Choroid plexus epithelial cell (primary cell): ENCODE measurements at regions not wholly inside any gene's neighbourhood (a gene's known extent, or its start where the extent isn't known, plus 50 kb on each side); places are given as distances from the start of the nearest gene placed in this dataset.

Source experiments
- DNase-seq: peaks from one replicate; pipeline ENCODE4 v3.0.0-alpha.2; 2010; ENCODE audit warnings: low read depth
- H3K4me3 ChIP-seq: 2 replicates; pipeline ENCODE4 v1.5.1; 2011; ENCODE audit warnings: low read depth, mild to moderate bottlenecking, control low read depth, low read length, moderate library complexity
- CTCF ChIP-seq: conservative IDR thresholded peaks from 2 replicates; pipeline ENCODE4 v1.5.1; 2011; ENCODE audit warnings: low read depth, mild to moderate bottlenecking, control low read depth, inconsistent platforms, low read length, moderate library complexity

GRCh38 chr3:30963223-30963722 is 68.8 kb upstream of the GADL1 start:
- no peak for DNase-seq
- no peak for TF ChIP-seq CTCF
- H3K4me3 ChIP-seq, result no peak overlapping the region

GRCh38 chr3:30964612-30965011 is 70.2 kb upstream of the GADL1 start:
- TF ChIP-seq CTCF, result no peak
- no peak for DNase-seq
- H3K4me3 ChIP-seq, result no peak overlapping the region

- no peak for DNase-seq
- no peak for TF ChIP-seq CTCF
- no peak overlapping the region for H3K4me3 ChIP-seq
Observed at GRCh38 chr3:30966896-30967295, 72.4 kb upstream of the GADL1 start.

GRCh38 chr3:30970183-30970582 is 75.7 kb upstream of the GADL1 start:
- TF ChIP-seq CTCF, result peak; percentile 35
- H3K4me3 ChIP-seq, result no peak overlapping the region
- peak; percentile 11 for DNase-seq

GRCh38 chr3:30972449-30972848 is 78.0 kb upstream of the GADL1 start:
- no peak overlapping the region for H3K4me3 ChIP-seq
- TF ChIP-seq CTCF, result no peak
- DNase-seq, result no peak

- no peak overlapping the region for H3K4me3 ChIP-seq
- DNase-seq, result no peak
- TF ChIP-seq CTCF, result no peak
Observed at GRCh38 chr3:30974071-30974470, 79.6 kb upstream of the GADL1 start.

- DNase-seq, result no peak
- no peak for TF ChIP-seq CTCF
- no peak overlapping the region for H3K4me3 ChIP-seq
Observed at GRCh38 chr3:30977592-30977991, 83.1 kb upstream of the GADL1 start.
